Type B pancreatic cell (in vitro differentiated cells): ENCODE measurements at regions not wholly inside any gene's neighbourhood (a gene's known extent, or its start where the extent isn't known, plus 50 kb on each side); places are given as distances from the start of the nearest gene placed in this dataset.

Experiments
- DNase-seq: peaks from one replicate; pipeline ENCODE4 v3.0.0; 2021; ENCODE audit warnings: mixed read lengths; ENCODE audit not compliant: unreplicated experiment; ENCODE audit errors: extremely low spot score
- H3K27ac Mint-ChIP-seq: 2 replicates; pipeline ENCODE4 v1.8.0; 2021; ENCODE audit warnings: mild to moderate bottlenecking, mixed read lengths
- H3K27me3 Mint-ChIP-seq: 2 replicates; pipeline ENCODE4 v1.8.0; 2021; ENCODE audit warnings: mixed read lengths
- H3K36me3 Mint-ChIP-seq: 2 replicates; pipeline ENCODE4 v1.8.0; 2021; ENCODE audit warnings: mixed read lengths
- H3K4me1 Mint-ChIP-seq: one replicate; pipeline ENCODE4 v1.8.0; 2021; ENCODE audit warnings: mixed read lengths; ENCODE audit not compliant: unreplicated experiment
- H3K4me3 Mint-ChIP-seq: 2 replicates; pipeline ENCODE4 v1.8.0; 2021; ENCODE audit warnings: mild to moderate bottlenecking, mixed read lengths
- H3K9me3 Mint-ChIP-seq: 2 replicates; pipeline ENCODE4 v1.8.0; 2021; ENCODE audit warnings: mixed read lengths
- TF ChIP-seq, protein P1 (sequence below): fragments of 200-600 bp; sonication (generic); conservative IDR thresholded peaks from 2 replicates; pipeline ENCODE4 v1.5.0; 2021; ENCODE audit warnings: antibody characterized with exemption, mild to moderate bottlenecking

GRCh38 chr11:112526699-112527416, 266.2 kb upstream of the PLET1 start:
- DNase-seq: no peak
- no peaks in the 10 kb centered on the region for H3K9me3 Mint-ChIP-seq
- H3K36me3 Mint-ChIP-seq: no peaks in the 10 kb centered on the region
- H3K4me1 Mint-ChIP-seq: peaks cover 40% of the 10 kb centered on the region
- TF ChIP-seq, protein P1, sequence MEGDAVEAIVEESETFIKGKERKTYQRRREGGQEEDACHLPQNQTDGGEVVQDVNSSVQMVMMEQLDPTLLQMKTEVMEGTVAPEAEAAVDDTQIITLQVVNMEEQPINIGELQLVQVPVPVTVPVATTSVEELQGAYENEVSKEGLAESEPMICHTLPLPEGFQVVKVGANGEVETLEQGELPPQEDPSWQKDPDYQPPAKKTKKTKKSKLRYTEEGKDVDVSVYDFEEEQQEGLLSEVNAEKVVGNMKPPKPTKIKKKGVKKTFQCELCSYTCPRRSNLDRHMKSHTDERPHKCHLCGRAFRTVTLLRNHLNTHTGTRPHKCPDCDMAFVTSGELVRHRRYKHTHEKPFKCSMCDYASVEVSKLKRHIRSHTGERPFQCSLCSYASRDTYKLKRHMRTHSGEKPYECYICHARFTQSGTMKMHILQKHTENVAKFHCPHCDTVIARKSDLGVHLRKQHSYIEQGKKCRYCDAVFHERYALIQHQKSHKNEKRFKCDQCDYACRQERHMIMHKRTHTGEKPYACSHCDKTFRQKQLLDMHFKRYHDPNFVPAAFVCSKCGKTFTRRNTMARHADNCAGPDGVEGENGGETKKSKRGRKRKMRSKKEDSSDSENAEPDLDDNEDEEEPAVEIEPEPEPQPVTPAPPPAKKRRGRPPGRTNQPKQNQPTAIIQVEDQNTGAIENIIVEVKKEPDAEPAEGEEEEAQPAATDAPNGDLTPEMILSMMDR: no peak
- no peak overlapping the region for H3K27ac Mint-ChIP-seq
- no peak overlapping the region for H3K4me3 Mint-ChIP-seq
- peaks cover 21% of the 10 kb centered on the region for H3K27me3 Mint-ChIP-seq

DNA sequence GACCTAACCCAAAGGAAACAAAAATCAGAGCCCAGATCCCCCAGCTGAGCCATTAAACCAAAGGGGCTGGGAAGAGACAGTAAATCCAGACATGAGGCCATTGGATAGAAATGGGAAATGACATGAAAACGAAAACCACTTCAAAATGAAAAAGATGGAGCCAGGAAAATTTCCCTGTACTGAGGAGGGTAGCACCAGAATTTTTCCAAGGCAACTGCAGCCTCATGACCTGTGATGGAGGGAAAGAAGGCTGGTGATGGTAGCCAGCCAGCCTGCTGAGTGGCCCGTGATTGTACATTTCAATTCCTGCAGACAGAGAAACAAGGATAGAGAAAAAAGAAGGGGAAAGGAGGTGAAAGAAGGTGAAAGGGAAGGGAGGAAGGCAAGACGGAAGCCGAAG, 268.4 kb upstream of the PLET1 start:
- DNase-seq: no peak
- Mint-ChIP-seq H3K4me1 (peaks cover 27% of the 10 kb centered on the region), H3K9me3 (no peaks in the 10 kb centered on the region)

DNA sequence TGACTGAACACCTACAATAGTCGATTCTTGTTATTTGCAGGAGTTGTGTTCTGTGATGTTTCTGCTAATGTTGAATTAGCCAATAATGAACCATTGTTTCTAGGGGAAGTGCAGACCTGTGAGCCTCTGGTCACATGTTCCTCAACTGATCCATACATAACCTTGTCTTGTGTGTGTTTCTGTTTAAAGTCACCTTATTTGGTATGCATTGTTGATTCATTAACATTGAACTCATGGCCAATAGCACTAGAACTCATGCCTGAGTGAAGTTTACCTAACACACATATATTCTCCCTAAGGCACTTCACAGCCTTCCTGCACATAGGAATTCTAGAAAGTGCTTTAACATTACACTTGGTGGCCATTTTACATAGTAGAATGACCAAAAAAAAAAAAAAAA, 271.8 kb upstream of the PLET1 start:
- TF ChIP-seq, protein P1: no peak
- H3K4me3 Mint-ChIP-seq: no peak overlapping the region
- H3K27ac Mint-ChIP-seq: no peak overlapping the region
- H3K36me3 Mint-ChIP-seq: no peaks in the 10 kb centered on the region
- no peaks in the 10 kb centered on the region for H3K9me3 Mint-ChIP-seq
- peaks cover 6% of the 10 kb centered on the region for H3K4me1 Mint-ChIP-seq
- peaks cover 33% of the 10 kb centered on the region for H3K27me3 Mint-ChIP-seq
- no peak for DNase-seq

More for the DNA sequence above, 268.4 kb upstream of the PLET1 start:
- no peak overlapping the region for H3K27ac Mint-ChIP-seq
- peaks cover 23% of the 10 kb centered on the region for H3K27me3 Mint-ChIP-seq
- TF ChIP-seq, protein P1: no peak
- H3K36me3 Mint-ChIP-seq: no peaks in the 10 kb centered on the region
- no peak overlapping the region for H3K4me3 Mint-ChIP-seq

DNA sequence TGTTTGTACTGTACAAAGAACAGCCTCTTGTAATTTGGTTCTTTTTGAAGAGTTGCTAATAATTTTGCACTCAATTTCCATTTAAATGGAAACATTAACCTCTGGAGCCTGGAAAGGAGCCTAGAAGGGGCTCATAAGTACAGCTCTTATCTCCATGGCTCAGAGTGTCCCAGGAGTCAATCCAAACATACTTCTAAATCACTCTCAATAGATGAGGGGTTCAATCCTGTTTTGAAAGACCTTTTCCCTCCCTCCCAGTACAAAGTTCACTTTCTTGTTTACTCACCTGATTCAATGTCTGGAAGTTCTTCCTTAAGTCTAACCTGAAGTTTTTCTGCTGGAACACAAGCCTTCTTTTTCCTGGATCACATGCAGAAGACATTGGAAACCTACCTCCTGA, 273.0 kb upstream of the PLET1 start:
- no peak for DNase-seq
- no peak overlapping the region for H3K4me3 Mint-ChIP-seq
- no peaks in the 10 kb centered on the region for H3K9me3 Mint-ChIP-seq
- H3K4me1 Mint-ChIP-seq: peaks cover 2% of the 10 kb centered on the region
- TF ChIP-seq, protein P1: no peak
- H3K36me3 Mint-ChIP-seq: no peaks in the 10 kb centered on the region
- no peak overlapping the region for H3K27ac Mint-ChIP-seq
- H3K27me3 Mint-ChIP-seq: peaks cover 30% of the 10 kb centered on the region

- DNase-seq: no peak
Measured at GRCh38 chr11:112534208-112534607, 273.5 kb upstream of the PLET1 start.

More at GRCh38 chr11:112534208-112534607, 273.5 kb upstream of the PLET1 start:
- Mint-ChIP-seq H3K4me1 (no peaks in the 10 kb centered on the region), H3K27ac (no peak overlapping the region), H3K9me3 (no peaks in the 10 kb centered on the region), H3K36me3 (no peaks in the 10 kb centered on the region), H3K27me3 (peaks cover 28% of the 10 kb centered on the region), H3K4me3 (no peak overlapping the region)
- TF ChIP-seq, protein P1: no peak
